Pancreas (tissue), 10 donors: ENCODE measurements at regions not wholly inside any gene's neighbourhood (a gene's known extent, or its start where the extent isn't known, plus 50 kb on each side); places are given as distances from the start of the nearest gene placed in this dataset.

ENCODE experiments used
- ATAC-seq, 4 donors: fragments of 200-7000 bp; cut with Tn5 transposase; one replicate each; pipeline versions ENCODE4 v1.8.0 to v1.9.1; 2020; ENCODE audit warnings: mild to moderate bottlenecking in 4 of 4, moderate library complexity in 4 of 4
- DNase-seq, 6 donors: peaks; one replicate each; pipeline ENCODE4 v3.0.0-alpha.2; 2020
- FAIRE-seq: peaks from 2 replicates; lab custom pipeline; 2012; peaks lifted over from hg19 to GRCh38; lab: Jason Lieb, UNC
- H3K27ac ChIP-seq, 4 donors: fragments of 200-600 bp; sonication (generic); 1 replicate in 3 of 4; 2 replicates in 1 of 4; pipeline versions ENCODE4 v1.5.0 to v1.8.0; 2020
- H3K27me3 ChIP-seq, 4 donors: fragments of 200-600 bp; one replicate each; pipeline ENCODE4 v1.8.0; 2021
- H3K36me3 ChIP-seq, 3 donors: fragments of 200-600 bp; sonication (generic) in 1 of 3; one replicate each; pipeline versions ENCODE4 v1.5.0 to v1.8.0; 2020 to 2021
- H3K4me1 ChIP-seq, 3 donors: fragments of 200-600 bp; one replicate each; pipeline ENCODE4 v1.8.0; 2021
- H3K4me3 ChIP-seq, 4 donors: fragments of 200-600 bp; sonication (generic) in 2 of 4; one replicate each; pipeline versions ENCODE4 v1.5.0 to v1.8.0; 2020 to 2021
- H3K9me3 ChIP-seq, 4 donors: fragments of 200-600 bp; one replicate each; pipeline ENCODE4 v1.8.0; 2021
- CTCF ChIP-seq, 4 donors: fragments of 200-600 bp; sonication (generic) in 3 of 4; IDR thresholded peaks; one replicate each; pipeline versions ENCODE4 v1.5.0 to v1.8.0; 2021; ENCODE audit warnings: antibody characterized with exemption in 4 of 4
- WGBS, 2 donors: extraction: QIAGEN DNeasy Blood & Tissue Kit; methylation state at CpG; one replicate each; pipeline ENCODE4 v1.1.7; 2013; 5-methylcytosine and 5-hydroxymethylcytosine counted together
- intact Hi-C, 3 donors: fragments of 100-400 bp; cut with DNase I; formaldehyde crosslinking; loops; one replicate each; pipeline versions ENCODE4 v1.11.1 to v1.14.2; 2022
- donor health status: healthy with polysubstance abuse.
- donor health status: DM: no; HTN: no; CAD: no; lungs with moderate emphysema.
- donor health status: DM: no; HTN: no; CAD: no.
- donor health status: control.
- donor health status: control.
- donor health status: Bipolar disorder and iron deficiency.
- donor health status: DM: yes; HTN: yes; CAD: no.
- donor health status: DM: no; HTN: no; CAD: no.
- donor health status: DM: no; HTN: no; CAD: no.
- donor health status: DM: yes; HTN: yes; CAD: no.

- Histone ChIP-seq H3K9me3 (no peaks in the 10 kb centered on the region), H3K4me3 (no peak overlapping the region), H3K4me1 (no peaks in the 10 kb centered on the region), H3K36me3 (no peaks in the 10 kb centered on the region), H3K27me3 (peaks cover 0 to 4% (median 0%) of the 10 kb centered on the region in 4 donors), H3K27ac (no peak overlapping the region)
- FAIRE-seq (no peak), DNase-seq (no peak), ATAC-seq (no peak)
- TF ChIP-seq CTCF (IDR thresholded peaks at IDR 0.05): no peak
- intact Hi-C loops: no loop called here
- 71 to 81% methylated on average over 3 of the region's 3 CpGs for WGBS, 2 donors
These were observed 75.9 kb upstream of the PCSK6 start for GRCh38 chr15:101565377-101565776.

- Histone ChIP-seq H3K27me3 (peaks cover 0 to 4% (median 0%) of the 10 kb centered on the region in 4 donors), H3K27ac (no peak overlapping the region), H3K36me3 (no peaks in the 10 kb centered on the region), H3K9me3 (no peaks in the 10 kb centered on the region), H3K4me1 (no peaks in the 10 kb centered on the region), H3K4me3 (no peak overlapping the region)
- ATAC-seq: no peak
- intact Hi-C loops: no loop called here
- TF ChIP-seq CTCF (IDR thresholded peaks at IDR 0.05): no peak
- no peak for DNase-seq
- no peak for FAIRE-seq
- 73 to 76% methylated on average over 4 of the region's 4 CpGs for WGBS, 2 donors
These were observed 73.8 kb upstream of the PCSK6 start for GRCh38 chr15:101563176-101563796.

- no peaks in the 10 kb centered on the region for H3K36me3 ChIP-seq
- DNase-seq (no peak), FAIRE-seq (no peak), ATAC-seq (no peak)
- H3K27ac ChIP-seq: no peak overlapping the region
- no peaks in the 10 kb centered on the region for H3K4me1 ChIP-seq
- intact Hi-C loops: no loop called here
- peaks cover 0 to 4% (median 0%) of the 10 kb centered on the region in 4 donors for H3K27me3 ChIP-seq
- no peaks in the 10 kb centered on the region for H3K9me3 ChIP-seq
- no peak overlapping the region for H3K4me3 ChIP-seq
- 79 to 86% methylated on average over 22 of the region's 22 CpGs for WGBS, 2 donors
- TF ChIP-seq CTCF (IDR thresholded peaks at IDR 0.05): no peak
These were observed 73.0 kb upstream of the PCSK6 start for GRCh38 chr15:101562428-101563059.

GRCh38 chr15:101561584-101561906 is 72.0 kb upstream of the PCSK6 start:
- Histone ChIP-seq H3K27ac (no peak overlapping the region), H3K4me3 (no peak overlapping the region), H3K36me3 (no peaks in the 10 kb centered on the region), H3K9me3 (no peaks in the 10 kb centered on the region), H3K4me1 (no peaks in the 10 kb centered on the region), H3K27me3 (peaks cover 0 to 4% (median 0%) of the 10 kb centered on the region in 4 donors)
- TF ChIP-seq CTCF (IDR thresholded peaks at IDR 0.05): no peak
- WGBS, 2 donors: 83 to 94% methylated on average over 15 of the region's 15 CpGs
- no peak for ATAC-seq
- no peak for DNase-seq
- intact Hi-C loops: no loop called here
- no peak for FAIRE-seq
